ENCODE measurements at regions not wholly inside any gene's neighbourhood (a gene's known extent, or its start where the extent isn't known, plus 50 kb on each side); places are given as distances from the start of the nearest gene placed in this dataset.

- DNase-seq (ENCODE audit: low spot score) = no peak
These were observed 265.1 kb downstream of the HTR7 start for GRCh38 chr10:90592638-90593302.

- DNase-seq (ENCODE audit: low spot score) = no peak
These were observed 259.3 kb downstream of the HTR7 start for GRCh38 chr10:90598513-90598912.

DNA sequence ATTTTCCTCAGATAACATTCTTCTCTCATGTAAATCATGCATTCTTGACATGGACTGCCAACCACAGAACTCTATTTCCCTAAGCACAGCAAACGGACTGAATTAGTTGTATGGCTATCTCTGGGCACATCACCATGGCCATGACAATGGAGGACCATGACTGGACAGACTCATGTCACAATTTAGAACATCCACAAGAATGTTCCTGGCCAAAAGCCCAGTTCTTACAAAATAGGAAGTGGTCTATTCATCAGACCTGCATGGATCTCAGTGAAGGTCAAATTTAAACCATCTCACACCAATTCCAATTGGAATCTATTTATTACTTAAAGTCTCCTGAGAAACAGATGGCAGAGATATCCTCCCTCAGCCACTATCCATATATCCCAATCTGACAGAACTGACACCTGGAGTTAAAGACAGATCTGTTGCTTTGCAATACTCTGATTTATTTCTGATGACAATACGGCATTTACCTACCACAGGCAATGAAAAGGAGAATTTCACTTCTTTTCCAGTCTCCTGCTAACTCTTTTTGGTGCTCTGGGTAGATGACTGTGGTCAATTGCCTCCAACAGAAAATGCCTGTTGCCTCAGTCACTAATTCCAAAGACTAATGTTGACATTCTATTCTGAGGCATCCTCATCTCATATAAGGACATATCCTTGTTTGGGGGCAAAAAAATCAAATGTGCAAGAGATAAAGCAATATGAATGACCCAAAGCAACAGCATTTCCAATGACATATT, 254.8 kb downstream of the HTR7 start:
- DNase-seq (ENCODE audit: low spot score) = no peak

GRCh38 chr10:90604636-90605035, 253.2 kb downstream of the HTR7 start:
- DNase-seq (ENCODE audit: low spot score) = no peak

GRCh38 chr10:90605506-90605905, 252.3 kb downstream of the HTR7 start:
- no peak for DNase-seq (ENCODE audit: low spot score)

GRCh38 chr10:90612276-90612675, 245.6 kb downstream of the HTR7 start:
- no peak for DNase-seq (ENCODE audit: low spot score)

DNA sequence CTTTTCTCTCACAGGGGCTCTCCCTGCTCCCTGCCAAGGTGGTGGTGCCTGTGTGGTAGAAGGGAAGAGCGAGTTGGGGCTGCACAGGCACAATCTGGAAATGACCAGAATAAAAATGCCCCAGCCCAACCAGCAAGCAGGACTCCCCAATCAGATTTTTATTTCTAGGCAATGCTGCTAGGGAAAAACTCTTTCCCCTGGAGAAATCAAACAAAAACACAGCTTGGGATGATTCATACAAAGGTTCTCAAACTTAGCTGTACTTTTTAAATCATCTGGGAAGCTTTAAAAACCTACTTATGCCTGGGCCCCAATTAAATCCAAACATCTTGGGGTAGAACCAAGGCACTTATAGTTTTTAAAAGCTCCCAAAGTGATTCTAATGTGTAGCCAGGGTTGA, 243.2 kb downstream of the HTR7 start:
- no peak for DNase-seq (ENCODE audit: low spot score)

- DNase-seq (ENCODE audit: low spot score) = no peak
These were observed 236.3 kb downstream of the HTR7 start for GRCh38 chr10:90621577-90621976.

GRCh38 chr10:90635111-90635765, 222.6 kb downstream of the HTR7 start:
- DNase-seq (ENCODE audit: low spot score) = no peak

GRCh38 chr10:90640756-90641155, 217.1 kb downstream of the HTR7 start:
- DNase-seq (ENCODE audit: low spot score) = no peak

DNA sequence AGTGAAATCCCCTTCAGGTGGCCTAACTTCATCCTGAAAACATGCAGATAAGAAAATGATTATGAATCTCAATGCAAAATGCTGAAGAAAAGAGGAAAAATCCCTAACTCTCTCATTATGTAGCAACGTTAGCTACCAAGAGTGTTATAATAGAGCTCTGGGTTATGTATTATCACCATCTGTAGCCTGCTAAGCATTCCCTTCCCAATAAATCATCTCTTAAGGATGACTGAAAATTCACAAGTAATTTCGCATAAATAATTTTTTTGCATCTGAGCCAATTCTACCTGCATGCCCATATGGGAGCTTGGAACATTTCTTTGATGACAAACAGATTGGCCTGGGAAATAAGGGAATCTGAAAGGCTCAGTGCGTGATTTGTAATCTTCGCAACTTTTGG, 216.1 kb downstream of the HTR7 start:
- no peak for DNase-seq (ENCODE audit: low spot score)

GRCh38 chr10:90642136-90642535, 215.7 kb downstream of the HTR7 start:
- DNase-seq (ENCODE audit: low spot score) = no peak

- DNase-seq (ENCODE audit: low spot score) = no peak
These were observed 215.2 kb downstream of the HTR7 start for GRCh38 chr10:90642650-90643049.

GRCh38 chr10:90644165-90644564, 213.7 kb downstream of the HTR7 start:
- no peak for DNase-seq (ENCODE audit: low spot score)

DNA sequence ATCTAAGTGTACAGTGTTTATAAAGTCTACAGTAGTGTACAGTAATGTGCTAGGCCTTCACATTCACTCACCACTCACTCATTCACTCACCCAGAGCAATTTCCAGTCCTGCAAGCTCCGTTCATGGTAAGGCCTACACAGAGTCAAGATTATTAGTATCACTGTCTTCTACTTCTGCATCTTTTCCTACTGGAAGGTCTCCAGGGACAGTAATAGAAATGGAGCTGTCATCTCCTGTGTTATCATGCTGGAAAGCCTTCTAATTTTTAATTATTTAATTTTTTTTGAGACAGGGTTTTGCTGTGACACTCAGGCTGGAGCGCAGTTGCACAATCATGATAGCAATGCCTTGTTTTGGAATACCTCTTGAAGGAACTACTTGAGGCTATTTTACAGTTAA, 207.0 kb downstream of the HTR7 start:
- no peak for DNase-seq (ENCODE audit: low spot score)

- DNase-seq (ENCODE audit: low spot score) = no peak
These were observed 205.3 kb downstream of the HTR7 start for GRCh38 chr10:90652519-90652918.

DNA sequence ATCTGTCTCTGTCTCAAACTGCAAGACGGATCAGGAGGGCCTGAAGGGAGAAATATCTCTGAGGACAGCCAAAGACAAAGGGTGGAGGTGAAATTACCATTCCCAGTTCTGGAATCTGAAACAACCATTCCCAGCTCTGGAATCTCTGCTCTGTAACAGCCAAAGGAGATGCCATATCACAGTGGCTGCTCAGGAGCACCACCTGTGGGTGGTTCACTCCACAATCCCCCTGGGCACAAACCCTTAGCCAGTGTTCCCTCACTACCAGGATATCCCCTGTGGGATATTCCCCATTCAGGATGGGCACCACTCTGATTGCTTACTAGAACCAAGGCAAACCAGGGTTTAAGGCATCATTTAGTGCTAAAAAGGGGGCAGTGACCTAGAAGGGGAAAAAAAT, 199.0 kb downstream of the HTR7 start:
- DNase-seq (ENCODE audit: low spot score) = no peak

- no peak for DNase-seq (ENCODE audit: low spot score)
These were observed 191.8 kb downstream of the HTR7 start for GRCh38 chr10:90665905-90666662.

DNA sequence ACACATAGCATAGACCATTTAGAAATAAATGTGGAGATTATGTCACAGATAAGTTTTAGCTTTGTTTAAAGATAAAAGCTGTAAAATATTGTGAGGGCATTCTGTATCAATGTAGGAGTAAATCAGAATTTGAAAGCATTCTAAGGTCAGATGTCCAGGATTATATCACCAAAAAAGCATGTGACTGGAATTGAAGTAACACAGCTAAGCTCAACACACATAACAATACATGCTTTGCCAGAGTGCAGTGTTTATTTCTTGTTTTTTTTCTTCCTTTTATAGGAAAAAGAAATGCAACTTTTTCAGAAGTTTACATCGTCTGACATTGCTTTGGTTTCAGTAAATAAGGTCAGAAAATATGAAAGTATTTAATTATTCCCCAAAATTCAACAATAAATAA, 183.4 kb downstream of the HTR7 start:
- DNase-seq (ENCODE audit: low spot score) = no peak

DNA sequence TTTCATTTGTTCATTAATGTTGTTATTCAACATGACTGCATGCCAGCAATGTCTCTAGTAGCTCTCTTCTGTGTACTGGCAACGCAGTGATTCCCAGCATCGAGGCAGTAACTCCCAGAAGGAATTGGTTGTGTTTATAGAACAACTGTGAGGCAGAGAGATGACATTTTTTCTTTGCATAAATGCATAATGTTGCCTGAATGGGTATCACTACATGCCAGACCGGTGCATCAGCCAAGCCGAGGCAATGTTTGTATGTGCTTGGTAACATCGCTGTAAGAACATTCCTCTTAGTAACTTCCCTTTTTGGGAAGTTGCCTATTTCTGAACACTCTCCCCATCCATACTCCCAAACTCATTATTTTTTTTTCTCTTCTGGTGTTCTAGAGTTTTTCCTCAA, 182.9 kb downstream of the HTR7 start:
- peak; percentile 29 for DNase-seq (ENCODE audit: low spot score)

DNA sequence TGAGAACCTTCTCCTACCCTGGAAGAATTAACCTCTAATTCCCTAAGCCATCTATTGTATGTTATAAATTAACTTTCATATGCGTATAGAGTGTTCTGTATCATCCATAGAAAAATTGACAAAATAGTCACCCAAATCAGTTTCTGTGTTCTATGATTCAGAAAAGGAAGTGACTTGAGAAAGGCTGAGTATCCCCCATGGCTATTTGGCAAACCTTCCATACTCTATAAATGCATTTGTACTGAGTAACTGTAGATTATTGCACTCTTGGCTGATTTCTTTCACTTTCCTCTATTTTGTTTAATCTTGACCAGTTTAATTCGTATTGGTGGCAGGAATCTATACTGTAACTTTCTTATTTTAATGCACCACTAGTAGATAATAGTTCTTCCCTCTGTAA, 182.2 kb downstream of the HTR7 start:
- DNase-seq (ENCODE audit: low spot score) = no peak

All from AG08395 (cell line).